ENCODE measurements at regions not wholly inside any gene's neighbourhood (a gene's known extent, or its start where the extent isn't known, plus 50 kb on each side); places are given as distances from the start of the nearest gene placed in this dataset.

GRCh38 chr11:70594606-70595005 is 196.3 kb downstream of the CTTN start:
- TF ChIP-seq, protein P1, sequence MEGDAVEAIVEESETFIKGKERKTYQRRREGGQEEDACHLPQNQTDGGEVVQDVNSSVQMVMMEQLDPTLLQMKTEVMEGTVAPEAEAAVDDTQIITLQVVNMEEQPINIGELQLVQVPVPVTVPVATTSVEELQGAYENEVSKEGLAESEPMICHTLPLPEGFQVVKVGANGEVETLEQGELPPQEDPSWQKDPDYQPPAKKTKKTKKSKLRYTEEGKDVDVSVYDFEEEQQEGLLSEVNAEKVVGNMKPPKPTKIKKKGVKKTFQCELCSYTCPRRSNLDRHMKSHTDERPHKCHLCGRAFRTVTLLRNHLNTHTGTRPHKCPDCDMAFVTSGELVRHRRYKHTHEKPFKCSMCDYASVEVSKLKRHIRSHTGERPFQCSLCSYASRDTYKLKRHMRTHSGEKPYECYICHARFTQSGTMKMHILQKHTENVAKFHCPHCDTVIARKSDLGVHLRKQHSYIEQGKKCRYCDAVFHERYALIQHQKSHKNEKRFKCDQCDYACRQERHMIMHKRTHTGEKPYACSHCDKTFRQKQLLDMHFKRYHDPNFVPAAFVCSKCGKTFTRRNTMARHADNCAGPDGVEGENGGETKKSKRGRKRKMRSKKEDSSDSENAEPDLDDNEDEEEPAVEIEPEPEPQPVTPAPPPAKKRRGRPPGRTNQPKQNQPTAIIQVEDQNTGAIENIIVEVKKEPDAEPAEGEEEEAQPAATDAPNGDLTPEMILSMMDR (IDR thresholded peaks at IDR 0.05; ENCODE audit: low read depth, low read length) = no peak
- TF ChIP-seq POLR2A (IDR thresholded peaks at IDR 0.05; ENCODE audit: extremely low read depth, insufficient read length) (no peak), MYC (IDR thresholded peaks at IDR 0.05; ENCODE audit: low read depth, low read length) (no peak)
- TF ChIP-seq, protein P2, sequence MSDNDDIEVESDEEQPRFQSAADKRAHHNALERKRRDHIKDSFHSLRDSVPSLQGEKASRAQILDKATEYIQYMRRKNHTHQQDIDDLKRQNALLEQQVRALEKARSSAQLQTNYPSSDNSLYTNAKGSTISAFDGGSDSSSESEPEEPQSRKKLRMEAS (IDR thresholded peaks at IDR 0.05; ENCODE audit: low read depth, low read length) = no peak

Measured in NB4 (cell line).